ENCODE measurements at regions not wholly inside any gene's neighbourhood (a gene's known extent, or its start where the extent isn't known, plus 50 kb on each side); places are given as distances from the start of the nearest gene placed in this dataset.

DNA sequence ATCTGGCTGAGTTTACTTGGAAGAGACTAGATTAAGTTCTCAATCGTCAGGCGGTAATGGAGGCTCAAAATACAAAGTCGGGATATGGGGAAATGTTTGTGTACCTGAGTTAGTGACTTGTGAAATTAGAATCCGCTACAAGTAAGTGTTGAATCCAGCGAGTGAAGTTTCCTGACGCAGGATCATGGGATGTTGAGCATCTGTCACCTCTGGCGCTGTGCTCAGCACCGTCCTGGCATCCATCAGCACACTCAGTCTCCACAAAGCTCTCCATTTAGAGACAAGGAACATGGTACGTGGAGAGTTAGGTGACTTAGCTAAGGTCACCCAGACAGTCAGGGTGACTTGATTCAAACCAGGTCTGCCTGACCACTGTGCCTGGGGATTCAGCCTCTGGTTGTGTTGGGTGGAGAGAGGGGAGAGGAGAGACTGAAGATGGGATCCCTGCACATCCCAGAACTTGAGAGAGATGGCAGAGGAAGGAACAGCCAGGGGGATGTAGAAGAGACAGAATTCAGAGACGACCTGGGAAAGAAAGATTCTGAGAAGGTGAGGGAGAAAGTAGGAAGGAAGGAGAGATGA is 251.2 kb downstream of the ACKR3 start:
- TF ChIP-seq GATA2 (IDR thresholded peaks at IDR 0.05; ENCODE audit: low read depth, low read length) (no peak), GATA3 (IDR thresholded peaks at IDR 0.05; ENCODE audit: low read depth, low read length) (no peak)

All from SH-SY5Y (cell line).